B cell (primary cell): ENCODE measurements at regions not wholly inside any gene's neighbourhood (a gene's known extent, or its start where the extent isn't known, plus 50 kb on each side); places are given as distances from the start of the nearest gene placed in this dataset.

Source experiments
- ATAC-seq: fragments of 200-7000 bp; cut with Tn5 transposase; one replicate; pipeline ENCODE4 v1.10.0; 2021; ENCODE audit warnings: low read depth, mild to moderate bottlenecking, moderate number of reproducible peaks, moderate library complexity
- CTCF ChIA-PET: fragments of 350-600 bp; sonication (Branson Sonifier 250); formaldehyde crosslinking; loops from one replicate; lab custom pipeline; 2021; ENCODE audit warnings: antibody characterized with exemption, inconsistent platforms; lab: Charles Lee
- POLR2A ChIA-PET: fragments of 350-600 bp; sonication (Branson Sonifier 250); formaldehyde crosslinking; loops from one replicate; lab custom pipeline; 2021; ENCODE audit warnings: antibody characterized with exemption; lab: Charles Lee
- DNase-seq: peaks from one replicate; pipeline ENCODE4 v3.0.0; 2013
- H2AFZ ChIP-seq: 2 replicates; pipeline ENCODE4 v1.6.1; 2012; ENCODE audit warnings: mild to moderate bottlenecking, low read depth, low read length; ENCODE audit not compliant: insufficient read depth, poor library complexity, severe bottlenecking
- H3K27ac ChIP-seq, 2 donors: 1 replicate in 1 of 2; 2 replicates in 1 of 2; pipeline ENCODE4 v1.5.1; 2012 to 2013; ENCODE audit warnings: low read length in 2 of 2, mild to moderate bottlenecking in 2 of 2, moderate library complexity in 1 of 2
- H3K27me3 ChIP-seq, 4 experiments: fragments of 200-600 bp in 1 of 4; sonication (generic) in 1 of 4; replicated peaks in 1 of 4; 1 replicate in 2 of 4; 2 replicates in 2 of 4; pipeline versions ENCODE4 v1.6.1 to v1.7.0; 2013 to 2016; ENCODE audit warnings: low read length in 3 of 4, mild to moderate bottlenecking in 2 of 4, mixed read lengths in 1 of 4, moderate library complexity in 1 of 4; ENCODE audit not compliant: insufficient read depth in 4 of 4, control insufficient read depth in 3 of 4; ENCODE audit errors: control extremely low read depth in 1 of 4
- H3K36me3 ChIP-seq, 2 experiments: replicated peaks in 1 of 2; 1 replicate in 1 of 2; 2 replicates in 1 of 2; pipeline versions ENCODE4 v1.6.1 to v1.7.1; 2013; ENCODE audit warnings: low read length in 1 of 2; ENCODE audit not compliant: insufficient read depth in 2 of 2, control insufficient read depth in 1 of 2; ENCODE audit errors: control extremely low read depth in 1 of 2, extremely low read depth in 1 of 2
- H3K4me1 ChIP-seq, 2 donors: fragments of 200-600 bp in 1 of 2; sonication (generic) in 1 of 2; 1 replicate in 1 of 2; 2 replicates in 1 of 2; pipeline versions ENCODE4 v1.5.1 to v1.6.1; 2013 to 2017; ENCODE audit warnings: low read length in 2 of 2; ENCODE audit not compliant: control insufficient read depth in 2 of 2, insufficient read depth in 2 of 2
- H3K4me2 ChIP-seq: replicated peaks from 2 replicates; pipeline ENCODE3; 2012; ENCODE audit warnings: mild to moderate bottlenecking, low read depth, low read length; ENCODE audit not compliant: poor library complexity, severe bottlenecking
- H3K4me3 ChIP-seq, 5 experiments: fragments of 200-600 bp in 1 of 5; sonication (generic) in 1 of 5; 1 replicate in 3 of 5; 2 replicates in 2 of 5; pipeline versions ENCODE4 v1.5.1 to v1.7.0; 2011 to 2016; ENCODE audit warnings: low read length in 4 of 5, mild to moderate bottlenecking in 4 of 5, low read depth in 2 of 5, control low read depth in 1 of 5, moderate library complexity in 1 of 5; ENCODE audit not compliant: insufficient read depth in 1 of 5; ENCODE audit errors: control extremely low read depth in 1 of 5, extremely low read depth in 1 of 5
- H3K79me2 ChIP-seq: fragments of 200-600 bp; sonication (generic); one replicate; pipeline ENCODE4 v1.6.0; 2016; ENCODE audit warnings: low read length; ENCODE audit not compliant: control insufficient read depth, insufficient read depth
- H3K9ac ChIP-seq: fragments of 200-600 bp; sonication (generic); 2 replicates; pipeline ENCODE4 v1.6.1; 2017; ENCODE audit warnings: mild to moderate bottlenecking, low read length, moderate library complexity
- H3K9me3 ChIP-seq, 3 donors: one replicate each; pipeline versions ENCODE4 v1.6.1 to v1.7.1; 2013; ENCODE audit warnings: low read length in 2 of 3; ENCODE audit not compliant: control insufficient read depth in 2 of 3, insufficient read depth in 1 of 3; ENCODE audit errors: control extremely low read depth in 1 of 3
- H4K20me1 ChIP-seq: 2 replicates; pipeline ENCODE4 v1.6.0; 2012; ENCODE audit warnings: mild to moderate bottlenecking, low read length; ENCODE audit not compliant: insufficient read depth, control insufficient read depth, poor library complexity, severe bottlenecking
- H3K27ac Mint-ChIP-seq: one replicate; pipeline ENCODE4 v1.8.0; 2021; ENCODE audit warnings: mixed read lengths
- H3K27me3 Mint-ChIP-seq: one replicate; pipeline ENCODE4 v1.8.0; 2021; ENCODE audit warnings: mixed read lengths
- H3K4me1 Mint-ChIP-seq: one replicate; pipeline ENCODE4 v1.8.0; 2021; ENCODE audit warnings: mixed read lengths
- H3K4me3 Mint-ChIP-seq: one replicate; pipeline ENCODE4 v1.8.0; 2021; ENCODE audit warnings: mixed read lengths
- H3K9me3 Mint-ChIP-seq: one replicate; pipeline ENCODE4 v1.8.0; 2022; ENCODE audit warnings: mixed read lengths; ENCODE audit not compliant: insufficient read depth
- EZH2 ChIP-seq: IDR thresholded peaks from 2 replicates; pipeline ENCODE4 v1.6.1; 2012; ENCODE audit warnings: borderline replicate concordance, low read depth, mild to moderate bottlenecking, moderate library complexity, low read length; ENCODE audit not compliant: insufficient read depth, poor library complexity, severe bottlenecking
- WGBS: methylation state at CpG from one replicate; pipeline ENCODE4 v1.1.5; 2013; ENCODE audit warnings: missing lambda C conversion rate; ENCODE audit not compliant: insufficient coverage; 5-methylcytosine and 5-hydroxymethylcytosine counted together
- intact Hi-C: fragments of 100-400 bp; cut with micrococcal nuclease; formaldehyde crosslinking; loops from one replicate; pipeline ENCODE4 v1.10.0; 2022
- TF ChIP-seq, protein P1 (sequence below): fragments of 200-600 bp; IDR thresholded peaks from one replicate; pipeline ENCODE4 v1.8.0; 2022; ENCODE audit warnings: antibody characterized with exemption, mild to moderate bottlenecking

DNA sequence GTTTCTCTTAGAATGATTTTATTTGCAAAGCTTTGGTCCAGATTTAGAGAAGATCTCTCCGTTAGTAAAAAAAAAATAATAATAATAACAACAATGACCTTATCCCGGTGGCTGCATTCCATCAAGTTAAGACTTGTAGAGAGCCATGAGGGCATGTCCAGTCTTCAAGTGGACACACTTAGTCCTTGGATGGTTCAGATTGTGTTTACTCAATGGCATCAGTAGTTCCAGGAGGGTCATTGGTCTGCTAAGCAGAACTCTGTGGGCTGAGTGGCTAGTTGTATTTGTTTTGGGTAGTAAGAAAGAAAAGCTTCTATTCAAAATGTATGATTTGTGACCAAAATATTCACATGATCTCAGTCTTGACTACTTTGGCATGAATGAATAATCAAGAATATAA, 116.3 kb upstream of the UBE2E2 start:
- no peak overlapping the region for H3K4me3 ChIP-seq
- no peaks in the 10 kb centered on the region for H3K79me2 ChIP-seq
- no peaks in the 10 kb centered on the region for H3K4me1 Mint-ChIP-seq
- no peak overlapping the region for H3K27ac Mint-ChIP-seq
- DNase-seq (no peak), ATAC-seq (no peak)
- H3K4me3 Mint-ChIP-seq, result no peak overlapping the region
- H3K27me3 ChIP-seq, result no peaks in the 10 kb centered on the region
- no peak overlapping the region for H3K27ac ChIP-seq
- no peaks in the 10 kb centered on the region for H3K27me3 Mint-ChIP-seq
- H3K9me3 Mint-ChIP-seq, result no peaks in the 10 kb centered on the region
- no peak overlapping the region for H3K9ac ChIP-seq
- intact Hi-C loops, result no loop called here
- no peaks in the 10 kb centered on the region for H3K36me3 ChIP-seq
- no peak overlapping the region for H2AFZ ChIP-seq
- ChIA-PET POLR2A (no interaction called here), CTCF (no interaction called here)
- no peak overlapping the region for H3K4me2 ChIP-seq
- TF ChIP-seq EZH2, result no peak
- TF ChIP-seq, protein P1, sequence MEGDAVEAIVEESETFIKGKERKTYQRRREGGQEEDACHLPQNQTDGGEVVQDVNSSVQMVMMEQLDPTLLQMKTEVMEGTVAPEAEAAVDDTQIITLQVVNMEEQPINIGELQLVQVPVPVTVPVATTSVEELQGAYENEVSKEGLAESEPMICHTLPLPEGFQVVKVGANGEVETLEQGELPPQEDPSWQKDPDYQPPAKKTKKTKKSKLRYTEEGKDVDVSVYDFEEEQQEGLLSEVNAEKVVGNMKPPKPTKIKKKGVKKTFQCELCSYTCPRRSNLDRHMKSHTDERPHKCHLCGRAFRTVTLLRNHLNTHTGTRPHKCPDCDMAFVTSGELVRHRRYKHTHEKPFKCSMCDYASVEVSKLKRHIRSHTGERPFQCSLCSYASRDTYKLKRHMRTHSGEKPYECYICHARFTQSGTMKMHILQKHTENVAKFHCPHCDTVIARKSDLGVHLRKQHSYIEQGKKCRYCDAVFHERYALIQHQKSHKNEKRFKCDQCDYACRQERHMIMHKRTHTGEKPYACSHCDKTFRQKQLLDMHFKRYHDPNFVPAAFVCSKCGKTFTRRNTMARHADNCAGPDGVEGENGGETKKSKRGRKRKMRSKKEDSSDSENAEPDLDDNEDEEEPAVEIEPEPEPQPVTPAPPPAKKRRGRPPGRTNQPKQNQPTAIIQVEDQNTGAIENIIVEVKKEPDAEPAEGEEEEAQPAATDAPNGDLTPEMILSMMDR, result no peak
- H4K20me1 ChIP-seq, result no peaks in the 10 kb centered on the region
- no CpG with 5 or more reads among the region's 2 CpGs for WGBS
- H3K9me3 ChIP-seq, result no peaks in the 10 kb centered on the region
- no peaks in the 10 kb centered on the region for H3K4me1 ChIP-seq

DNA sequence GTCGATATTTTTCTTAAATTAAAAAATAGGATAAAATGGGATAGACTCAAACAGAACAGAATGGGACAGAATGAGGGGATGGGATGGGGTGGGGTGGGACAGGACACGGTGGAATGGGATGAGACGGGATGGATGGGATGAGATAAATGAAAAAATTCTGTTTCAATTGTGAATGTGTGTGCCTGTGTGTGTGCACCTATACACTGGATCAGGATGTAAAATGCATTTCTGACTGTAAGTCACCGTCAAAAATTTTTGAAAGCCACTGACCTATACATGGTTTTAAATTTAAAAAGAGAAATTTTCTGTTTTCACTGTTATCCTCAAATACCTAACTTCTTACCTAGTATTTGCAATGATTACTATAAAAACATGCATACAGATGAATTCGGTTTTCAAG, 108.7 kb upstream of the UBE2E2 start:
- ATAC-seq (no peak), DNase-seq (no peak)
- H3K4me2 ChIP-seq, result no peak overlapping the region
- H3K4me1 ChIP-seq, result peaks cover 4 to 7% of the 10 kb centered on the region in 2 donors
- Mint-ChIP-seq H3K9me3 (no peaks in the 10 kb centered on the region), H3K27ac (no peak overlapping the region), H3K27me3 (no peaks in the 10 kb centered on the region), H3K4me1 (peaks cover 10% of the 10 kb centered on the region), H3K4me3 (no peak overlapping the region)
- H3K4me3 ChIP-seq, result no peak overlapping the region
- no peaks in the 10 kb centered on the region for H3K79me2 ChIP-seq
- H3K36me3 ChIP-seq, result no peaks in the 10 kb centered on the region
- no peaks in the 10 kb centered on the region for H3K27me3 ChIP-seq
- TF ChIP-seq, protein P1, result no peak
- H3K9ac ChIP-seq, result no peak overlapping the region
- H3K9me3 ChIP-seq, result peaks cover 0 to 7% (median 0%) of the 10 kb centered on the region in 3 donors
- no peak overlapping the region for H2AFZ ChIP-seq
- intact Hi-C loops, result no loop called here
- H3K27ac ChIP-seq, result no peak overlapping the region
- ChIA-PET POLR2A (no interaction called here), CTCF (no interaction called here)
- H4K20me1 ChIP-seq, result no peaks in the 10 kb centered on the region
- 100% methylated on average over 2 of the region's 5 CpGs for WGBS
